Daoy (cell line): ENCODE measurements at regions not wholly inside any gene's neighbourhood (a gene's known extent, or its start where the extent isn't known, plus 50 kb on each side); places are given as distances from the start of the nearest gene placed in this dataset.
A peak's percentile ranks its signal among the peaks of the same experiment; 100 is the strongest.
"Not testable (repeated sequence)": the region's sequence is repeated elsewhere in the genome, so short reads cannot be mapped to it uniquely, and the experiment has no call there.

Experiments used
- DNase-seq: peaks from one replicate; pipeline ENCODE4 v3.0.0-alpha.2; 2015; ENCODE audit warnings: low read depth

- DNase-seq = no peak
Measured at GRCh38 chr13:68810660-68811059, 1297.0 kb upstream of the ATXN8OS start.

GRCh38 chr13:68808456-68808855 is 1299.2 kb upstream of the ATXN8OS start:
- no peak for DNase-seq

GRCh38 chr13:68806125-68806524 is 1301.5 kb upstream of the ATXN8OS start:
- no peak for DNase-seq

GRCh38 chr13:68784275-68784674 is 1323.4 kb upstream of the ATXN8OS start:
- no peak for DNase-seq

GRCh38 chr13:68759617-68760016 is 1348.0 kb upstream of the ATXN8OS start:
- DNase-seq = no peak

- DNase-seq = no peak
Measured at GRCh38 chr13:68749796-68750195, 1357.8 kb upstream of the ATXN8OS start.

- peak; percentile 3 for DNase-seq
Measured at GRCh38 chr13:68748038-68748437, 1359.6 kb upstream of the ATXN8OS start.

- DNase-seq = no peak
Measured at GRCh38 chr13:68745502-68745901, 1362.1 kb upstream of the ATXN8OS start.

- DNase-seq = no peak
Measured at GRCh38 chr13:68736961-68737360, 1370.7 kb upstream of the ATXN8OS start.

- no peak for DNase-seq
Measured at GRCh38 chr13:68727798-68728197, 1379.8 kb upstream of the ATXN8OS start.

- peak; percentile 1 for DNase-seq
Measured at GRCh38 chr13:68727165-68727564, 1380.5 kb upstream of the ATXN8OS start.

- no peak for DNase-seq
Measured at GRCh38 chr13:68719815-68720214, 1387.8 kb upstream of the ATXN8OS start.

- DNase-seq = peak; percentile 6
Measured at GRCh38 chr13:68715651-68716050, 1392.0 kb upstream of the ATXN8OS start.

- no peak for DNase-seq
Measured at GRCh38 chr13:68714292-68714691, 1393.3 kb upstream of the ATXN8OS start.

GRCh38 chr13:68713394-68713793 is 1394.2 kb upstream of the ATXN8OS start:
- no peak for DNase-seq

- DNase-seq = peak; percentile 10
Measured at GRCh38 chr13:68708336-68708908, 1399.2 kb upstream of the ATXN8OS start.

- DNase-seq = not testable (repeated sequence)
Measured at GRCh38 chr13:68706044-68706443, 1401.6 kb upstream of the ATXN8OS start.

- peak; percentile 6 for DNase-seq
Measured at GRCh38 chr13:68697551-68697950, 1410.1 kb upstream of the ATXN8OS start.

- DNase-seq = no peak
Measured at GRCh38 chr13:68696907-68697306, 1410.7 kb upstream of the ATXN8OS start.

- no peak for DNase-seq
Measured at GRCh38 chr13:68692049-68692448, 1415.6 kb upstream of the ATXN8OS start.

GRCh38 chr13:68690567-68690966 is 1417.1 kb upstream of the ATXN8OS start:
- DNase-seq = no peak

GRCh38 chr13:68676513-68677115 is 1431.0 kb upstream of the ATXN8OS start:
- DNase-seq = no peak

GRCh38 chr13:68675209-68675608 is 1432.4 kb upstream of the ATXN8OS start:
- no peak for DNase-seq

- no peak for DNase-seq
Measured at GRCh38 chr13:68667863-68668262, 1437.7 kb upstream of the PCDH9 start.
